NT2/D1 (cell line): ENCODE measurements at regions not wholly inside any gene's neighbourhood (a gene's known extent, or its start where the extent isn't known, plus 50 kb on each side); places are given as distances from the start of the nearest gene placed in this dataset.

Experiments used
- SUZ12 ChIP-seq: IDR thresholded peaks from 2 replicates; pipeline ENCODE4 v1.6.1; 2011; ENCODE audit not compliant: insufficient read length, insufficient read depth; ENCODE audit errors: extremely low read depth
- YY1 ChIP-seq: IDR thresholded peaks from 2 replicates; pipeline ENCODE4 v1.6.1; 2011; ENCODE audit not compliant: insufficient read length, insufficient read depth
- ZNF274 ChIP-seq: IDR thresholded peaks from 2 replicates; pipeline ENCODE4 v1.6.1; 2011; ENCODE audit warnings: mild to moderate bottlenecking, low read depth, low read length

- TF ChIP-seq ZNF274: no peak
- no peak for TF ChIP-seq YY1
- TF ChIP-seq SUZ12: no peak
Measured at GRCh38 chr15:72936237-72936636, 116.0 kb upstream of the NEO1 start.
